ENCODE measurements at regions not wholly inside any gene's neighbourhood (a gene's known extent, or its start where the extent isn't known, plus 50 kb on each side); places are given as distances from the start of the nearest gene placed in this dataset.
"Not testable (repeated sequence)": the region's sequence is repeated elsewhere in the genome, so short reads cannot be mapped to it uniquely, and the experiment has no call there.

DNA sequence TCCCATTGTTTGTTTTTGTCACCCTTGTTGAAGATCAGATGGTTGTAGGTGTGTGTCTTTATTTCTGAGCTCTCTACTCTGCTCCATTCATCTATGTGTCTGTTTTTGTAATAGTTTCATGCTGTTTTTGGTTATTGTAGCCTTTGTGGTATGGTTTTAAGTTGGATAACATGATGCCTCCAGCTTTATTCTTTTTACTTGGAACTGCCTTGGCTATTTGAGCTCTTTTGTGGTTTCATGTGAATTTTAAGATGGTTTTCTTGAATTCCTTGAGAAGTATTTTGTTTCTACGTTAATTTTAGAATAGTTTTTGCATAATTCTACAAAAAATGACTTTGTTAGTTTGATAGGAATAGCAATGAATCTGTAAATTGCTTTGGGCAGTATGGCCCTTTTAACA lies 170.0 kb upstream of the IGFBP3 start:
- no peak for DNase-seq

DNA sequence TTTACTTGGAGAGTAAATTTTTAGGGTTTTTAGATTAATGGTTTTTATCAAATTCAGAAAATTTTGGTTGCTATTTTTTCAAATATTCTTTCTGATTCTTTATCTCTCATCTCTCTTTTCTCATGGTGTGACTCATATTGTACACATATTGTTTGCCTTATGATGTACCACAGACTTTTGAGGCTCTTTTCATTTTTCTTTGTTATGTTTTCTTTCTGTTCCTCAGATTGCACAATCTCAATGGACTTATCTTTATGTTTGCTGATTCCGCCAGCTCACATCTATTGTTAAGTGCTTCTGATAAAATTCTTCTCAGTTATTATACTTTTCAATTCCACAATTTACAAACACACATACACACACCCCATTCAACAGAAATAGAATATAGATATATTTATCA lies 168.2 kb upstream of the IGFBP3 start:
- no peak for DNase-seq

DNA sequence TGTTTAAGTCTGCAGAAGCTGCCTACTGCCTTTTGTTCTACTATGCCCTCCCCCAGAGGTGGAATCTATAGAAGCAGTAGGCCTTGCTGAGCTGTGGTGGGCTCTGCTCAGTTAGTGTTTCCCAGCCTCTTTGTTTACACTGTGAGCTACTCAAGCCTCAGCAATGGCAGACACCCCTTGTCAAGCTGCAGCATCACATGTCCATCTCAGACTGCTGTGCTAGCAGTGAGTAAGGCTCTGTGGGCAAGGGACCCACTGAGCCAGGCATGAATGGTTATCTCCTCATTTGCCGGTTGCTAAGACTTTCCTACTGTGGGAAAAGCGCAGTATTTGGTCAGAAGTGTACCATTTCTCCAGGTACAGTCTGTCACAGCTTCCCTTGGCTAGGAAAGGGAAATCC lies 167.4 kb upstream of the IGFBP3 start:
- DNase-seq, result not testable (repeated sequence)

DNA sequence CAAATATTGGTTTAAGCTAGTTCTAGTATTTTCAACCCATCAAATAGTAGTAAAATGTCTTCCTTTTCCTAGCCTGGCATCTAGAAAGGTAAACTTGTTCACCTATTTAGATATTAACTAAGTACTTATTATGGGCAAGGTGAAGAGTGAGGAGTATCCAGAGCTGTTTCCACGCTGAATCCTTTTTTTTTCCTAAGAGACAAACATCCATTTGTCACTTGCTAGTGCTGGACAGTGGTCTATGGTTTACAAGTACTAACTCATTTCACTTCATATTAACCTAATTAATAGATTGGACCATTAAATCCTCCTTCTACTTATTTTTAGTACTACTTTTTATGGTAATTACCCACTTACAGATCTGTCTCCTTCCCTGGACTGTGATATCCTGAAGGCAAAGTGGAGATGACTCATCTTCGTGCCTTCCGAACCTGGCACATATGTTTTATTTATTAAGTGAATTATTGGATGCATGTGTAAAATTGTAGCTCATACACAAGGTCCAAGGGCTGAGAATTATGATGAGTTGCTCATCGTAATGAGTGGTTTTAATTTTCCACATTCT lies 159.6 kb upstream of the IGFBP3 start:
- no peak for DNase-seq

DNA sequence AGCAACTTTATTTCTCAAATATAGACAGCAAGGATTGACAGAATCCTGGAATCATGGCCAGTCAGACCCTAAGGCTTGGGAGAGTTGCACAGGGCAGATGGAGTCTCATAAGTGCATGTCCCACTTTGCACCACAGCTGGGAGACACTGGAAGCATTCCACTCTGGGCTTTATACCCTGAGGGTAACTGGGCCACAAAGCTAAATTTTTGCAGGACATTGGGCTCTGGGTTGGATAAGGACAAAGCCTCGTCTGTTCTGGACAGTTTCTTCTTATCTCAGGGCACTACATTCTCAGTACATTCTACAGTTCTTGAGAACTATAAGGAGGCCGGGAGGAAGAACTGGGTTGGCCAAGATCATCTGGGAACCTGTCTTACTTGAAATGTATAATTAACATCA lies 158.3 kb upstream of the IGFBP3 start:
- no peak for DNase-seq

DNA sequence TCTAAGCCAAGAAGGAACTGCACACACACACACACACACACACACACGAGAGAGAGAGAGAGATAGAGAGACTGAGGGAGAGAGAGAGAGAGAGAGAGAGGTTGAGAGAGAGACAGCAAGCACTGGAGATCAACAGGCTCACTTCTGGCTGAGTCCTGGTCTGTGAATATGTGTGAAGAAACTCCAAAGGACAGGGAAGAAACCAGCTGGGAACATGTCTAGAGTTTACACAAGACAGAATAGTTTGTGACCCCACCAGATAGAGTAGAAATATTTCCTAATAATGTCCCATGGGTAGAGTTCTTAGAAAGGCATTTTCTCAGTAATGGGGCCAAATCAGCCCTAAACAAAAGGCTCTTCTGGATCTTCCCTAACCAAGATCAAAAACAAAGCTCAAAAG lies 155.5 kb upstream of the IGFBP3 start:
- no peak for DNase-seq

DNA sequence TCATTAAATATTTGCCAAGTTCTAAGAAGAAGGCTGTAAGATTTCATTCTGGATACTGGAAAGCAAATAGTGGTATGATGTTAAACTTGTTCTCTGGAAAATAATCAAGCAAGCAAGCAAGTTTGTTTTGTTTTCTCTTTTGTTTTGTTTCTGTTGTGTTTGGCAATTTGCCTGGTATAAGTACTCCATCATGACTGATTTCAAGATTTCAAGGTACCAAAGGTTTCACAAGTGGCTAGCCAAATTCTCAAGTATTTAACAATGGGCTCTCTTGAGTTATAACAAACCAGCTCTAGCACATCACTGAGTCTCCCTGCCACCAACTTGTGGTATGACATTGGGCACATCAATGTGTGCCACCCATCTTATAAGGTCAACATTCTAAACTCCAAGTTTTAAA lies 151.7 kb upstream of the IGFBP3 start:
- DNase-seq, result no peak

DNA sequence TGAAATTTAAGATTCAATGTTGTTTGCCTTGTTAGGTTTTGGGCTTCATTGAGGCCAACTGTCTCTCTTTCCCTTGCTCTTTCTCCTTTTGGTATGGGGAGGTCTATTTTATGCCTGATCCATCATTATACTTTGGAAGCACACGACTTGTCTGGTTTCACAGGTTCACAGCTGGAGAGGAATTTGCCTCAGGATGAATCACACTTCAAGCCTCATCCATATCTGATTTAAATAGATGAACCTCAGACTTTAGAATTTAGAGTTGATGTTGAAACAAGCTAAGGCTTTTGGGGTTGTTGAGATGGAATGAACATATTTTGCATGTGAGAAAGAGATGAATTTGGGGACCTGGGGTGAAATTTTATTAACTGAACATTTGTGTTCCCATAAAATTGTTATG lies 150.5 kb upstream of the IGFBP3 start:
- no peak for DNase-seq

DNA sequence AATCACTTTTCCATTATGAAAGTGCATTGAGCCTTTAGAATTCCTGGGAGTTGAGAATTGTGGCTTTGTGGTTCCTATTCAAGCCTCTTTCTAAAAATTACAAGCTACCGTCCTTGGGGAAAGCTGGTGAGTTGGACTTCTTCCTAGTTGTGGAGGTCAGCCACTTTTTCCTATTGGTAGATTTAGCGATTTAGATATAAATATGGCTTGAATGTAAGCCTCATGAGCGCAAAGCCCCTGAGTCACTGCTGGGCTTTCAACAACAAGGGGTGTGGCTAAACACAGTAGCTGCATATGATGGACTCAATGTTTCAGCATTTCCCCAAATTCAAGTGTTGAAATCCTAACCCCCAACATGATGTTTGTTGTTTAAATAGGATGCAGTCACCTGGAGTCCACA lies 150.0 kb upstream of the IGFBP3 start:
- no peak for DNase-seq

DNA sequence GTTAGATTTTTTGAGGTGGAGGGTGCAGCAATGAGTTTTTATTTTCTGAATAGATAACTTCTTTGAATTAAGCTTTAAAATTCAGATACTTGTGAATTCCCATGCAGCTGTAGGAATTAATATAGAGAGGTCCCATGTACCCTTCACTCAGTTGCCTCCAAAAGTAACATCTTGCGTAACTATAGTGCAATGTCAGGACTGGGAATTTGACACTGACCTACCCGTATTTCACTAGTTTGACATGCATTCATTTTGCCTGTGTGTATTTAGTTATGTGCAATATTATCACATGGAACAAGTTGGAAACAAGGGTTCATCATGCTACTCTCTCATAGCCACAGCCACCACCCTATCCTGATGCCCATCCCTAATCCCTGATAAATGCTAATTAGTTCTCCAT lies 147.1 kb upstream of the IGFBP3 start:
- DNase-seq, result no peak

DNA sequence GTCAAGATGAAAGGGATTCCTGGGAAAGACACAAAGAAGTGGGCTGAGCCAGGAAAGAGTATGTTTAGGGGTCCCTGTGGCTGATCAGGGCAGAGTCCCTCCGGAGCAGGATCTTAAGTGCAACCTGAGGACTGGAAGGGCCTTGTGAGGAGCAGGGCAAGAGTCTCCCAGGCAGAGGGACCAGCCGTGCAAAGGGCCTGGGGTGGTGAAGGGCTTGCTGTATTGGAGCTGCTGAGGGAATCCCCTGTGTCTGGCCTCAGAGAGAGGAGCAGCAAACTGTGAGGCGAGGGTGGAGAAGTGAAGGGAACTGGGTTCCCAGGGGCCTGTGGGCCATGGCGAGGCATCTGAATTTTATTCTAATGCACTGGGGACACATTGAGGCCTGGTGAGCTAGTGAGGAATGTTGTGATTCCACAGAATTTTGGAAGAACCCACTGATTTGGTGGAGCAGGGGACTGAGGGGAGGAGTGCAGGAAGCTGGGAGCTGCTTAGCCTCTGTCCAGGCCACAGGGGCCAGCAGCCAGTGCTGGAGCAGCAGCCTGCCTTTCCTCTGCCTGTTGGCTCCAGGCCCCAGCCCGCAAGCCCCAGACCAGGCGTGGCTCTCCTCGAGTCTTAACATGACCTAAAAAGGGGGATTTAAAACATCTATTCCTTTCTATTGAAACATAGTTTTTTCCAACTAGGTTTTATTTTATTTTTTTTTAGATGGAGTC lies 138.4 kb upstream of the IGFBP3 start:
- DNase-seq, result no peak

DNA sequence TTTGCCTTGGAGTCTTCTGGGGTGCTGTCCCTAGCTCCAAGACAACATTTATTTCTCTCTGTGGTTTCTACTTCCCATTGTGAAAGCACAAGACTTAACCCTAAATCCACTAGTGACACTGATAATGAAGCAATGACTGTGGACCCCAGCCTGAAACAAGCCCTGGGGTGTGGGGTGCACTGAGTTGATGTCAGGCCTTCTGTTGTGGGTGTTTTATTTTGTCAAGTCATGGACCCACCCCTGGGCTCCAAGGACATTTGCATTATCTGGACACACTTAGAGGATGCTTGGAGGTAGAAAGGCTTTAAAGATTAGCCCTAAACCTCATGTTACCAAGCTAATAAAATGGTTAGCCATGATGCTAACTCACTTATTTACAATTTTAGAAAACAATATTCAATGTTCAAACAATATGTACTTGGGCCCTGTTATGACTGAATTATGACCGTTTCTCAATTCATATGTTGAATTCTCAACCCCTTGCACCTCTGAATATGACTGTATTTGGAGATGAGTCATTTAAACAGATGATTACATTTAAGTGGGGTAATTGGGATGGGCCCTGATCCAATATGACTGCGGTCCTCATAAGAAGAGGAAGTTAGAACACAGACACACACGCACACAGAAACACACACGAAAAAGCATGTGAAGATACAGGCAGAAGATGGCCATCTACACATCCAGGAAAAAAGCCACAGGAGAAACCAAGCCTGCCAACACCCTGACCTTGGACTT lies 137.2 kb upstream of the IGFBP3 start:
- DNase-seq, result no peak

DNA sequence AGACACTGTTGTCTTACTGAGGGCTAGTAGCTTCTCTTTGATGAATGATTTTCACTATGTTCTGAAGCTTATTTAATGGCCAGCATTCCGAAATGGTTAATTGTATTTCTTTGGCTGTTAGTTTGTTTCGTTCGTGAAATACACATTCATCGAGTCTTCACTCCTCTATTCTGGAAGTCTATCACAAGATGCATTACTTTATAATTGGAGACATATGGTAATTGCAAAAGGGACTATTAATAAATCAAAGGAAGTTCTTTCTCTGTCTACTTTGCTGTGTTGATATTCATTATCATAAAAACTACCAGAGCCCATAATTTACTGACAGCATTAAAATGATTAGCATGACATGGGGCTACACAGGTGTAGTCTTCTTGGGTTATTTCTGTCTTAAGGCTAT lies 133.8 kb upstream of the IGFBP3 start:
- DNase-seq, result no peak

DNA sequence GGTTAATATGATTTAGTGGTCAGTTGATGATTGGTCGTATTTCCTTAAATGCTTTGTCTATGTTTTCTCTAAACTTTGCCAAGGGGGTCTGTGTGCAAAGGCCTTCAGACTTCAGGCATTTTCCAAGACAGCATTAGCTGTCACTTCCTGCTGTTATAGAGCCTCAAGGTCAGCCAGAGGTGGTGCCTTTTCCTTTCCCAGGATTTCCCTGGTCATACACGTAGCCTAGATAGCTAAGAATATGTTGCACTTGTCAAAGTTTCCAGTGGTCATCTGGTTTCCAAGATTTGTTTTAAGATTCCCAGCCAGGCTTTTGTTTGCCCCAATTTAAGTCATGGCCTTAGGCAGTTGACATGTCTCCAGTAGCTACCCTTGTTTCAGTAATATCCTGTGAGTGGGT lies 133.2 kb upstream of the IGFBP3 start:
- DNase-seq, result no peak

DNA sequence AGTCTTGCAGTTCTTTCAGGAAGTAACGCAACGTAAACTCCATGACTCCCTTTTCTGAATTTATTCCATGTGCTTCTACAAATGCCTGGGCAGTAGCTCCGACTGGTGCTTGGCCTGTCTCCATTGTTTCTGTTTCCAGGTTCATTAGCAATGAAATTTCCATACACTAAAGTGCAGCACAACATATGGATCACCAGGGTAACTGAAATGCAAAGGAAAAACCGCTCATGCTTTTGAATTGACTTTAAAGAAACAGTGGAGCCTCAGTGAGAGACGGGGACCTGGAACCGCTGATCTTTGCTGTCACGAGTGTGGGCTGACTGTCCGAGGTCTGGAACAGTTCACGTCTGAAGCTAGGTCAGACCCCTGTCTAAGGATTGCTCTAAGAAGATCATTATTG lies 126.5 kb upstream of the IGFBP3 start:
- no peak for DNase-seq

DNA sequence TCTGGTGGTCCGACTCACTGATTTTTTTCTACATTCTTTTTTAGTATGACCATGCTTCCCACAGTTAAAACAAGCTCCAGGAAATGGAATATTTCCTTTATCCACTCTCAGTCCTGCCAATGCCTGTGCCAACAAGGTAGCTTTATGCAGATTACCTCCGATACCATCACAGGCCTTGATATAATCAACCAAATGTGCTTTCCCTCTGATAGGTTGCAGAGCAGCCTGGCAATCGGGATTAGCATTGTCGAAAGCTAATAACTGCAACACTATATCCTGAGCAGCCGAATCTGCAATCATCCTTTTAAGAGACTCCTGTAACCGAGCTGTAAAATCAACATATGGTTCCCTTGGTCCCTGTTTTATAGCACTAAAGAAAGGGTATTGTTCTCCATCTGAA lies 122.3 kb upstream of the IGFBP3 start:
- not testable (repeated sequence) for DNase-seq

DNA sequence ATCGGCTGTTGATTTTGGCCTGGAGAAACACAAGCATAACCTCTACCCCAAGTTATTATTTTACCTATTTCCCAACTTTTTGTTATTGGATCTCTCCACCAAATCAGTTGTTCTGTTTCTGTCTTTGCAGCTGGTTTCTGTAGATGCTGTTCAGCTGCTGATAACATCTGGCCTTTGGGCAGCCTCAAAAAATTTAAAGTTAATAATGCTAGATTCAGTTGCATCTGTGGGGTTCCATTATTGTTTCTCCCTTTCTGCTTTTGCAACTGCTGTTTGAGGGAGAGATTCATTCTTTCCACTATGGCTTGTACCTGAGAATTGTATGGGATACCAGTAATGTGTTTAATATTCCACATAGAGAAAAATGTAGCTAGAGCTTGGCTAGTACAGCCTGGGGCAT lies 118.7 kb upstream of the IGFBP3 start:
- DNase-seq, result not testable (repeated sequence)

DNA sequence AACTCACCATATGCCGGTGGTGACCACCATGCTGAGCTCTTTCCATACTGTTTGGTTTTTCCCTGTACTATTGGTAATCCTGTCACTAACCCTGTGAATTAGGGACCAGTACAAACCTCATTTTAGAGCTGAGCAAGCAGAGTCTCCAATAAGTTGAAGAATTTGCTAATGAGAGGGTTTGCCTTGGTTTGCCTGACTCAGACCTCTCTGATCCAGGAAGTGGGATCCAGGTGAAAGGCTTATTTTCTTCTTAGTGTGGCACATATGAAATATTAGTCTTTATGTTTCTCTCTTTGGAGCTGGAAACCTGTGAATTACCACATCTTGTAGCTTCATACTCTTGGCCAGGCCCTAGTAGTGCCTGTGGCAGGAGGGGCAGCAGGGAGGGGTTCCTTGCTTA lies 114.1 kb upstream of the IGFBP3 start:
- no peak for DNase-seq

DNA sequence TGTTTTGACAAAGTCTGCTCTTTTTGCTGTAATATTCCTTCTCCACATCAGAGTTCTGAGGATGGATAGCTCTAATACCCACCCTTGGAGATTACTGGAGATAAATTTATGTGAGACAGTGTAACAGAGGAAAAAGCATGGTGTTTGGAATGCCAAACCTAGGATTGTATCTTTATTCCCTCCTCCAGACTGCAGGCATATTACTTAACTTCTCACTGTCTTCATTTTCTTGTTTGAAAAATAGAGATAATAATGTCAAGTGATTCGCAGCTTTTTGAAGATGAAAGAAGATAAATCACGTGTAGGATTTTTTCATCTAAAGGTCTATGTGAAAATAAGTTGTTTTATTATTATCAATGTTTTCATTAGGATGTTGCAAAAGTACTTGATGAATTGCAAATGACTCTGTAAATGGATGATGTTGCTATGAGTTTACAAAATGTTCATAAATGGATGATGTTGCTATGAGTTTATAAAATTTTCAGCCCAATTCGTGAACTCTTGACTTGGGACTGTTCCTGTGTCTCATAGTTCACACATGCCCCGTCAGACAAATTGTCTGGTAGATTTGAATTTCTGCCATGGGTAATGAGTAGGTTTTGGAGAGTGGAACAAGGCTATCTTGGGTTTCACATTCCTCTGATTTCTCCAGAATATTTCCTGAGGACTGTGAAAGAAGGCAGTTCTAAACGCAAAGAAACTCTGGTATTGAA lies 113.1 kb upstream of the IGFBP3 start:
- no peak for DNase-seq

DNA sequence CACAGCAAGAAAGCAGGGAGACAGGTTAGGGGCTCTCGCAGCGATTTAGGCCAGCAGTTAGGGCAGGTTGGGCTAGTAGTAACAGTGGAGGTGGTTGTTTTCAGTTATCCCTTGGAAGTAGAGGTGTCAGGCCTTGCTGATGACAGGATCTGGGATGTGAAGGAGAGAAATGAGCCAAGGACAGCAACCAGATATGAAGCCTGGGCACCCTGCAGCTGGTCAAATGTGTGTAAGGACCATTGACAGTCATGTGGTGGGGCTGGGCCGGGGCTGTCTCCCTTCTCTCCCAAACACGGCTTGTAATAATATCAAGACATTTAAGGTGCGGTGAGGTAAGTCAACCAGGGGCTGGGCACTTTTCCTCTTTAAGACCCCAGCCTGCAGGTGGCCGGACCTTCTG lies 112.5 kb upstream of the IGFBP3 start:
- no peak for DNase-seq

DNA sequence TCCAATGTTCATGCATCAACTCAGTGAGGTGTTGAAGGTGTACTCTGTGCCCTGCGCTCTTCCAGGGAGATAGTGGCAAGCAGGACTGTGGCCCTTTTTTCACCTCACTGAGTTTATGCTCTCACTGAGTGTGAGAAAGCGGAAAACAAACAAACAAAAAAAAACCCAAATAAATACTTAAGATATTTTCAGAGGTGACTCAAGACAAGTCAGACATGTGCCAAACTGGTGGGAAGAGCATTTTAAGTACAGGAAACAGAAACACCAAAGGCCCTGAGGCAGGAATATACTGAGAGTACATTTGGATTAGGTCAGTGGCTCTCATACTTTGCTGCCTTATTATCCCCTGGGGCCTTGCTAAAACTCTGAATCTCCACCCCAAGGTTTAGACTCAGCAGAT lies 111.9 kb upstream of the IGFBP3 start:
- no peak for DNase-seq

DNA sequence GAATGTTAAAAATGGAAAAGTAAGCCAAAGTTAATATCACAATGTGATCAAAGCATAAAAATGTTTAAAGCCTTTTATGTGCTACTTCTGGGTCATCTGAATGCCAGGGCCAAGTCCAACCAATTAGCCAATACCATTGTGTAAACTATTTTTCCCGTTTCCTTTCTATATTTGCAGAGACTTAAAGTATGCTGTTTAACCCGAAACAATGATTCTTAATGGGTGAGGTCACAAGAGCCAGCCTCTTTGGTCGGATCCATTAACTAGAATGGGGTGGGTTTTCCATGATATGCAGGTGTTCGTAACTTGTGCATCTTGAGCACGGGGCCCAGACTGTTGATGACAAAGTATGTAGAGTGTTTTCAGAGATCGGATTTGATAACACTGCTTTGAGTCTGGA lies 111.3 kb upstream of the IGFBP3 start:
- no peak for DNase-seq

DNA sequence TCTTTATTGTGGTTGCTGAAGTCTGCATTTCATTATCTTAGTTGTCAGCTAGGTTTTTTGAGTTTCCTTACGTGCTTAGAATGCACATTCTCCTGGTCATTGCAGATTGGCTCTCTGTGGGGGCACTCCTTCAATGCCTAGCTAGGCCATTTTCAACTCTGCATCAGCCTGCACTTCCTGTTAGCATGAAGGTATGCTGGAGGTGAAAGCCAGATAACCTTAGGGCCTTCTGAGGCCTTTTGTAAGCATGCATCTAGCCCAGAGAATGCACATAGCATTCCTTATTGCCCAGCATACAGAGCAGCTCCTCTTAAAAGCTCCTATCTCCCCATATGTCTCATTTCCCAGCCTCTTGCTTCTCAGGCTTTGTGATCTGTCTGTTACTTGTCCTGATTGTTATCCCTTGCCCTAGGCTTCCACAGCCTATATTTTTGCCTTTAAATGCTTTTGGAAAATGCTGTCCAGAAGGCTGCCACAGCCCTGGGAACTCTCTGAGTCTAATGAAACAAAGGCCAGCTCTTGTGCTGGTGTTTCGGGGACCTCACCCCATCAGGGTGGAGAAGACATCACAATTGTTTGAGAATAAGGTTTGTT lies 108.1 kb upstream of the IGFBP3 start:
- DNase-seq, result no peak

DNA sequence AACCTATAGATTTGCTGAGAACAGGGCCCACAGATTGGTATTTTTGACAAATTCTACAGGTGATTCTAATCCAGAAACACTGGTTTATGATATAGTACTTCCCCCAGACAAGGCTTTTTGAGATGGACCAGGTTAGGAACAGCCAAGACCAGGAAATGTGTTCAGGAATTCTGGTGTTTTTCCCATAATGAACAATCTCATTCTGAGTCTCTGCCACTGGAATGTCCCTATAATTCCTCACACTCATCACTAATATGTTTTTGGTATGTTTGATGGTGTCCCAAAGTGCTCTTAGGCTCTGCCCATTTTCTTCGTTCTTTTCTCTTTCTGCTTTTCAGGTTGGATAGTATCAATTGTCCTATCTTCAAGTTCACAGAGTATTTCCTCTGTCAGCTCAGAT lies 107.2 kb upstream of the IGFBP3 start:
- no peak for DNase-seq

Data from GF-D8 (cell line).